COR-L47 (cell line): ENCODE measurements at regions not wholly inside any gene's neighbourhood (a gene's known extent, or its start where the extent isn't known, plus 50 kb on each side); places are given as distances from the start of the nearest gene placed in this dataset.
A peak's percentile ranks its signal among the peaks of the same experiment; 100 is the strongest.

ENCODE experiments used
- DNase-seq: peaks from one replicate; lab custom pipeline; 2025; lab: John Stamatoyannopoulos, UW

DNA sequence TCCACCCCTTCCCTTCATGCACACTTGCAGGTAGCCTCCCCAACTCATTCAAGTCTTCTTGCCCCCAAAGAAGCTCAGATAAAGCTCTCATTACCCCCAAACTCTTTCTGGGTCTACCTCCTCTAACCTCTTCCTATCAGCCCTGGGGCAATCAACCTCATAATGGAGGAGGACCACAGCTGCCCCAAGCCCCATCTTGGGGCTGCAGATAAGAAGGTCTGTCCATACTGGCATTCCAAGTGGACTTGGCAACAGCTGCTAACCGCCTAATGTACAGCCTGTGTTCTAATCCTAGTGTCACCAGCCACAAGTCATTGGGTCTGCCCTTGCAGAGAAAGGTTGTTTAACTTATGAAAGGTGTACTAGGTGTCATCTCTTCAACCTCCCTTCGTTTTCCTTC lies 107.4 kb upstream of the ADGRF1 start:
- DNase-seq: no peak

DNA sequence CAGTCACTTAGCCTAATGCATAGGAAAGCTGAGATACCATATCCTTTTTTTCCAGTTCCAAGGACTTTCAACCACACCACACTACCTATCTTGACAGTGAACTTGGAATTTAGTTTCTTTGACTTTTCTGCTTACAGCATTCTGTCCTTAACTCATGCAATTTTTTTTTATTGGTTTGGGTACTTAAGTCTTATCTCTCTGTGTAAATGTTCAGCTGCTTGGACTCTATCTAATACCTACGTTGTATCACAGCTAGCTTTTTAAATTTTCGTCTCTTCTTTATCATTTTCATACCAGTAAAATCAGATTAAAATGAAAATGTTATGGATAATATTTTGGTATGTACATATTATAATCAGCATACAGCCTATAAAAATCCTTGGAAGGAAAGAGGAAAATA lies 106.9 kb upstream of the ADGRF1 start:
- DNase-seq: no peak

GRCh38 chr6:47147836-47148344 lies 105.8 kb upstream of the ADGRF1 start:
- no peak for DNase-seq

GRCh38 chr6:47147175-47147727 lies 105.1 kb upstream of the ADGRF1 start:
- DNase-seq: no peak

DNA sequence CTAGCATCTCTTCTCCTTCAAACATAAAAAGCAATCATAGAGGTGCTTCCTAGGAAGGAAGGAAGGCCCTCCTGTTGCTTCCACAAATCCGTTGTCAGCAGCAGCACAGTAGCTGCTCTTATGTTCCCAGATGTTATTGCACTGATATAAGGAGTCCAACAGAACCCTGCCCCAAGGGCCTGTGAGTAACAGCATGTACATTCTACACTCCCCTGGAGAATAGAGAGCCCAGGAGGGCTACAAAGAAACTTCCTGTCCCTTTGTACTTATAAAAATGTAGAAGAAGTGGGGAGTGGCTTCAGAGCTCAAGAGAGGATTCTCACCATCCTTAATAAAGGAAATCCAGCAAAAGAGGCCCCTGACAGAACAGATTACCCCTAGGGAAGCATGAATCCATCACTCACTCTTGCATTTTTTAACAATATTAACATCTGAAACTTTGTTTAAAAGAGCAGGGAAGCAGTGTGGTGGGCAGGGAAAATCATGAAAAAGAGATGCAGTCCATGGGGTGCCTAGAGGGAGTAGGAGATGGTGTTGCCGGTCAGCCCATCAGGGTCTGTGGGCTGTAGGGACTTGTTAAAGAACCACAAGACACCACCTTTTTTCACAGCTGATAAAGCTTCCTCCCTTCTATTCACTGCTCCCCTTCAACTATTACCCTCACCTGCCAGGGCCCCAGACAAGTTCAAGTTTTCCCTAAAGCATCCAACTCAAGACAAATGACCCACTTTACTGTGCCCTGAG lies 104.5 kb upstream of the ADGRF1 start:
- DNase-seq: no peak

DNA sequence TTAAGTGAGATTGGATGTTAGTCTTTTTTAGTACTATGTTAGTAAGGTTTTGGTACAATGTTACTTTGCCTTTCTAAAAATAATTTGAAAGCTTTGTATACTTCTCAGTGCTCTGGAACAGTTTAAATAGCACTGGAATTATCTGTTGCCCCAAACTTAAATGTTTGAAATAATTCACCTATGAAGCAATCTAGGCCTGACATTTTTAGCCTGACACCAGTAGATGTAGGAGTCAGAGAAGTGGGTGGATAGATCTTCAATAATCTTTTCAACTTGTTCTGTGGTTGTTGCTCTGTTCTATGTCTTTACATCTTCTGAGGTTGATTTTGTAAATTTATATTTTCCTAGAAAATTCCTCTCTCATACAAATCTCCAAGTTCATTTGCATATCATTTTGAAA lies 103.1 kb upstream of the ADGRF1 start:
- DNase-seq: no peak

- no peak for DNase-seq
Observed at GRCh38 chr6:47144306-47144705, 102.2 kb upstream of the ADGRF1 start.

DNA sequence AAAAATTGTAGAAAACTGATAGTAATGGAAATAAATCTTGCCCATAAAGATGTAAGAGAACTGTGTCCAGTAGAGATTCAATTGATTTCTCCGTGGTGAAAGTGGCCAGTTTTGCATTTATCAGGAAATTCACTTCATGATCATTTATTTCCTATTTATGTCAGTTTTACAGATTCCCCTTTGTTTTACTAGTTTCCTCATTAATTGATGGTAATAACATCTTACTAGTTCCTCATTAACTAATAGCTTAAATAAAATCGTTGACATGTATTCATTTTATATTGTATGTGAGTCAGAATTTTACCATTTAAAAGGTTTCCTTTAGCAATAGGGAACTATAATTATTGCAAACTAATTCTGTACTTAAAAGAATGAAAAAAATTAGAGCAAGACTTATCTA lies 99.8 kb upstream of the ADGRF1 start:
- no peak for DNase-seq

- DNase-seq: no peak
Observed at GRCh38 chr6:47141171-47141570, 99.0 kb upstream of the ADGRF1 start.

GRCh38 chr6:47138046-47138445 lies 95.9 kb upstream of the ADGRF1 start:
- no peak for DNase-seq

DNA sequence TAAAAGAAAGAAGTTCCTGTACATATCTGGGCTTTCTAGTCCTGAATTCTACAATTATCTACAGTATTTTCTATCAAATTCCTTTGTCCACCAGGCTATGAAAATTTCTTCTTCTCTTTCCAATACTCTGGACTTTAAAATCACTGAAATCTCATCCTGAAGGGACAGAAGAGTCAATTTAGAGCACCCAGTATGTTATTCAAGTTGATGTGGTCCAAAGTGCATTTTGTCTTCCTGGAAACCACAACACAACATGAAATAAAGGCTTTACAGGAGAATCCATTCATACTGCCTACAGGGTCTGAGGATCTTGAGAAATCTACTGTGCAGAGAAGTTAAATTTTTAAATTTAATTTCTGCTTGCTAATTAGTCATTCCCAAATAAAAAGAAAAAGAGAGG lies 94.9 kb upstream of the ADGRF1 start:
- no peak for DNase-seq

GRCh38 chr6:47135772-47136171 lies 93.6 kb upstream of the ADGRF1 start:
- peak; percentile 34 for DNase-seq

DNA sequence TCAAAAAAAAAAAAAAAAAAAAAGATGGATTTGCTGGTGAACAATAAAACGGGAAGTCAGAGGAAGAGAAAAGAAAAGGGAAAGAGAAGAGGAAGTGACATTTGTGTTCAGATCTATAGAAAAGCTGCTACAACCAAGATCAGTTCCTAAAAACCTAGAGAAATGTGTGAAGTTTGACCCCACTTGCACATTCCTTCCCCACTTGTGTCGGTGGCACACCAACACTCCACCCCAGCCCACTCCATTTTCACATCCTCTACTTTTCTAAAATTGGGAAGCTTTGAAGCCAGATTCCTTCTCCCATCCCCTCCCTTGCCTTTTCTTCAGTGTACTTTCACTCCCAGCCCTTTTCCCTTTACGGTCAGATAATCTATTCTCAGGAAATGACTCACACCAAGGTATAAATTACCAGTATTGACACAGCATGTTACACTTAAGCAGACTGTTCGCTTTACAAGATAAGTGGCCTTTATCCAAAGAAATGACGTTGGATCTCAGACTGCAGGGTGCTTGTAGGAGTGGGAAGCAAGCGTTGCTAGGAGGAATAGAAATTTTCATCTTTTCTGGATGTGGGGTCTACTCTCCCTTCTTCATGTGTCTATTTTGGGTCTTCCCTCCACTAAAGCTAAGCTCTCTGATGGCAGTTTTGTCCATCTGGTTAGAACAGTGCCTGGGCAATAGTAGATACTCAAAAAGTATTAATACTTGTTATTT lies 92.5 kb upstream of the ADGRF1 start:
- DNase-seq: peak; percentile 81

GRCh38 chr6:47133230-47134000 lies 91.3 kb upstream of the ADGRF1 start:
- DNase-seq: no peak

DNA sequence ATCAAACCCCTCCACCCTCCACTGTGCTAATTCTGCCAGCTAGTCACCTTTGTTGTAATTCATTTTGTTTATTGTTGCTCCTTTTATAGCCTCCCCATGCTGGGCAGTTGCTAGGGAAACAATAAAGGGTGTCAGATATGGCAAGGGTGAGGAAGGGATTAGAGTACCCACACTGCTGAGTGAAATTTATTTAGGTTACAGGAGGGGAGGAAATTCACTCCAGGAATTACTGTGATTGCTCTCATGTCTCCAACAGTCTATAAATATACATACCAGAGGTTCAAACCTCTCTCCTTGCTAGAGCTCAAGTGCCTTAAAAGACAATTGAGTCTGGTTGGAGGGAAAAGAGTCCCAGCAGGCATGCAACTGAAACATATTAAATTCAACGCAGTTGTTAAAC lies 90.6 kb upstream of the ADGRF1 start:
- DNase-seq: peak; percentile 63

DNA sequence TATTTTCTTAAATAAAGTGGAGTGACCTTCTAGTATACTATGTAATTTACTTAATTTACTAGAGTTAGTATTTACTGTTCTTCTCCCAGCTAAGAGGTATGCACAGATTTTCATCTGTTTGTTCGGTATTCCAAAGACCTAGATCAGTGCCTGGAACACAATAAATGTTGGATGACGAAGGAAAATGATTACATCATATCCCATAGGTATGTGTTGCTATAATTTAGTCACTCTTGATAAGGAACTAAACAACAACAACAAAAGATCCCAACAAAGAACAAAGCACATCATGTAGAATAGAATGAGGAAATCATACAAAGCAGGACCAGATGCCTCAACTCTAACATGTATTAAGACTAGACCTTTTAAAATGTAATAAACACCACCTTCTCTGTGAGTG lies 89.6 kb upstream of the ADGRF1 start:
- no peak for DNase-seq

- no peak for DNase-seq
Observed at GRCh38 chr6:47130086-47130485, 88.0 kb upstream of the ADGRF1 start.

DNA sequence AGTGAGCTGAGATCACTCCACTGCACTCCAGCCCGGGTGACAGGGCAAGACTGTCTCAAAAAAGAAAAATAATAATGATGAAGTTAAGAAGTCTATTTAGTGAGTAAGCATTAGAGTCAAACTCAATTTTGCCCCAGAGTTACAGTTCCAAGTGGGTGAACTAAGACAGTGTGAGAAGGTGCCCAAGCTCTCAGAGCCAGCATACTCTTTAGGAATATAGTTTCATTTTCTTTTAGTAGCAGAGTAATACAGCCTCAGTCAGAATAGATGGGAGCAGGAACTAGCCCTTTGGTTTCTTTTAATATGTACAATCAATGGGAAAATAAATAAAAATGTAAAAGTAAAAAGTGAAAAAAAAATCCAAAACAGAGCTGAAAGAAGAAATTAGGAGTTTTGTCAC lies 87.0 kb upstream of the ADGRF1 start:
- DNase-seq: no peak

DNA sequence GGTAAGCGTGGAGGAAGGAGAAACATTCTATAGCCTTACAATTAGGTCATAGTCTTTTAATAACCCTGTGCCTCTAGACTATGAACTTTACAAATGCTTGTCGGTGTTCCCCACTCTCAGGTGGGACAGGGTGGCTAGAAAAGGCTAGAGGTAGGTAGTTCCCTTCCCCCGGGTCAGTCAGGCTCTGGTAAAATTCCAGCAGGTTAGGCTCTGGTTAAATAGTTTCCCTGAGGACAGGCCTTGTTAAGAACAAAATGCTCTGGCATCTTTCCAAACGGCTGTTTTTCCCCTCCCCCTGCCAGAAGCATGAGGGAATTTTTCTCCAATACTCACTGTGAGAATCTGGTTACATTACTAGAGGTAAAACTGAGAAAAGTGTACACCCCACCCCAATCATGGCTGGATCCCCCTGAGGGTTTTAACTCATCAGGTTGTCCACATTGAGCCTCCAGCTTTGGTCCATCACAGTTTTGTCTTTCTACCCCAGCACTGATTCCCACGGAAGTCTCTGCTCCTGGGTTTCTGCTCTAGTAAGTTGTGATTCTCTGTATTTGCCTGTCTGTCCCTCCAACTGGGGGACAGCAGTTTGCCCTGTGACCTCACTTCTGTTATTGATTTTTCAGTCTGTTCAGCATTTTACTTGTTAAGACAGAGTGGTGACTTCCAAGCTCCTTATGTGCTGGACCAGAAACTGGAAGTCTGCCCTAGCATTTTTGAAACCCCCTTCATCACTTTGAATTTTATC lies 84.7 kb upstream of the ADGRF1 start:
- DNase-seq: no peak

GRCh38 chr6:47118611-47119010 lies 76.5 kb upstream of the ADGRF1 start:
- DNase-seq: no peak

- DNase-seq: no peak
Observed at GRCh38 chr6:47117314-47117713, 75.2 kb upstream of the ADGRF1 start.

DNA sequence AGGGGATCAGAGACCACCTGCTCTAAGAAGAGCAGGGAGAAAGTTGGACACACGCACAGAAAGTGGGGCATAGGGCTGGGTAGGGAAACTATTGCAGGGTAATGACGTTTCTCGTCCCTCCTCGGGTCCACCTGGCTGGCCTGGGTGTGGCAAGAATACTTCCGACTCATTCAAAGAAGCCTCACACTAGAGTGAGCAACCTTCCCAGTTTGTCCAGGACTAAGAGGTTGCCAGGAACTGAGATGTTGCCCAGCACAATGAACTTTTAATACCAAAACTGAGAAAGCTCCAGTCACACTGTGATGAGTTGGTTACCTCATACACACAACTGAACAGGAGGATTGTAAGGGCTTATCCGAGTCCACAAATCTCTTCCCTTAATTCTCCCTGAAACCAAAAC lies 74.5 kb upstream of the ADGRF1 start:
- no peak for DNase-seq
